Epithelial cell of esophagus (primary cell): ENCODE measurements at regions not wholly inside any gene's neighbourhood (a gene's known extent, or its start where the extent isn't known, plus 50 kb on each side); places are given as distances from the start of the nearest gene placed in this dataset.

Experiments
- DNase-seq: peaks from one replicate; pipeline ENCODE4 v3.0.0; 2010; ENCODE audit warnings: low read depth
- H3K4me3 ChIP-seq: 2 replicates; pipeline ENCODE4 v1.5.1; 2011; ENCODE audit warnings: mild to moderate bottlenecking, low read length, control low read depth
- TF ChIP-seq, protein P1 (sequence below): IDR thresholded peaks from 2 replicates; pipeline ENCODE4 v1.5.1; 2011; ENCODE audit warnings: low read depth, mild to moderate bottlenecking, low read length, control low read depth, inconsistent platforms; ENCODE audit not compliant: insufficient read depth; ENCODE audit errors: missing control alignments

GRCh38 chr5:82349652-82350051 is 71.5 kb upstream of the RPS23 start:
- TF ChIP-seq, protein P1, sequence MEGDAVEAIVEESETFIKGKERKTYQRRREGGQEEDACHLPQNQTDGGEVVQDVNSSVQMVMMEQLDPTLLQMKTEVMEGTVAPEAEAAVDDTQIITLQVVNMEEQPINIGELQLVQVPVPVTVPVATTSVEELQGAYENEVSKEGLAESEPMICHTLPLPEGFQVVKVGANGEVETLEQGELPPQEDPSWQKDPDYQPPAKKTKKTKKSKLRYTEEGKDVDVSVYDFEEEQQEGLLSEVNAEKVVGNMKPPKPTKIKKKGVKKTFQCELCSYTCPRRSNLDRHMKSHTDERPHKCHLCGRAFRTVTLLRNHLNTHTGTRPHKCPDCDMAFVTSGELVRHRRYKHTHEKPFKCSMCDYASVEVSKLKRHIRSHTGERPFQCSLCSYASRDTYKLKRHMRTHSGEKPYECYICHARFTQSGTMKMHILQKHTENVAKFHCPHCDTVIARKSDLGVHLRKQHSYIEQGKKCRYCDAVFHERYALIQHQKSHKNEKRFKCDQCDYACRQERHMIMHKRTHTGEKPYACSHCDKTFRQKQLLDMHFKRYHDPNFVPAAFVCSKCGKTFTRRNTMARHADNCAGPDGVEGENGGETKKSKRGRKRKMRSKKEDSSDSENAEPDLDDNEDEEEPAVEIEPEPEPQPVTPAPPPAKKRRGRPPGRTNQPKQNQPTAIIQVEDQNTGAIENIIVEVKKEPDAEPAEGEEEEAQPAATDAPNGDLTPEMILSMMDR, result peak; percentile 52
- peak; percentile 39 for DNase-seq
- H3K4me3 ChIP-seq, result no peak overlapping the region

GRCh38 chr5:82348784-82349425 is 70.8 kb upstream of the RPS23 start:
- no peak overlapping the region for H3K4me3 ChIP-seq
- no peak for DNase-seq
- TF ChIP-seq, protein P1, result no peak

- TF ChIP-seq, protein P1, result no peak
- no peak overlapping the region for H3K4me3 ChIP-seq
- peak; percentile 24 for DNase-seq
Measured at GRCh38 chr5:82347201-82347865, 69.2 kb upstream of the RPS23 start.

- no peak overlapping the region for H3K4me3 ChIP-seq
- TF ChIP-seq, protein P1, result no peak
- no peak for DNase-seq
Measured at GRCh38 chr5:82346399-82347165, 68.4 kb upstream of the RPS23 start.

DNA sequence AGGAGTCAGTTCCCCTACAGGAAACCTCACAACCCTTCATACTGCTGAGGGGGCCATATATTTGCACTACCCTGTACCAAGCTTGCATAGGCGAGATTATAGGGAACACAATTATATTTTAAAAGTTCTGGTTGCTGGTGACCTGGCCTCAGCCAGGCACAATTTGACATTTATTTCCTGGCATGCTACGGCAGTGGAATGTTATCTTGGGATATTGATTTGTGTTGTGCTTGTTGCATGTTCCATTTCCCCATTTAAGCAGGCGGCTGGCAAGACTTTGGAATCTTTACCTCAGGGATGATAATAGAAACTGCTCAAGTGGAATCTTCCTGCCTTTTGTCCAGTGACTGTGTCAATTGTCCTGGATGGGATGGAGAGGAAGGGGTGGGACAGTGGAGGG is 67.0 kb upstream of the RPS23 start:
- no peak for DNase-seq
- TF ChIP-seq, protein P1, result no peak
- no peak overlapping the region for H3K4me3 ChIP-seq

DNA sequence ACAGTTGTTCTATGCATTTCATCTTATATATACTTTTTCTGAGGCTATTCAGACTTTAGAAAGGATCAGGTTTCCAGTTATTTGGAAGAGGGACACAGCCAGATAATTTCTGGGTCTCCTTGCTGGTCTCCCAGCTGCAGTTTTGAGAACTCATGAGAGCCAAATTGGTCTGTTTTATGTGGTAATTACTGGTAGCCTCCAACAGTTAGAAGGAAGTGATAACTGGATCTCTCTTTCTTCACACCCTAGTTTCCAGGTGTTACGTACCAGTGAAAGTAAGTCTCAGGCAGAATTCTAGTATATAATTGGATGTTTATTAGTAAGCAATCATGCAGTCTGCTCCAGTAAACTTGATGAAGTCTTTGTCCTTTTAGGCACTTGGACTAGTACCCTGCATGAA is 63.2 kb upstream of the RPS23 start:
- H3K4me3 ChIP-seq, result no peak overlapping the region
- no peak for DNase-seq
- TF ChIP-seq, protein P1, result no peak
